Astrocyte (in vitro differentiated cells and primary cell): ENCODE measurements at regions not wholly inside any gene's neighbourhood (a gene's known extent, or its start where the extent isn't known, plus 50 kb on each side); places are given as distances from the start of the nearest gene placed in this dataset.

Experiments used
- DNase-seq: peaks from one replicate; pipeline ENCODE4 v3.0.0-alpha.2; 2010; ENCODE audit warnings: low read depth
- FAIRE-seq: peaks from 2 replicates; lab custom pipeline; 2011; peaks lifted over from hg19 to GRCh38; lab: Jason Lieb, UNC
- H2AFZ ChIP-seq: 2 replicates; pipeline ENCODE4 v1.6.0; 2012; ENCODE audit warnings: low read depth, low read length, inconsistent platforms
- H3K27ac ChIP-seq: 2 replicates; pipeline ENCODE4 v1.5.1; 2011; ENCODE audit warnings: low read depth, low read length, inconsistent platforms
- H3K27me3 ChIP-seq: 2 replicates; pipeline ENCODE4 v1.6.0; 2011; ENCODE audit warnings: low read length, inconsistent platforms; ENCODE audit not compliant: insufficient read depth
- H3K36me3 ChIP-seq: 2 replicates; pipeline ENCODE4 v1.5.1; 2011; ENCODE audit warnings: low read length, inconsistent platforms; ENCODE audit not compliant: insufficient read depth
- H3K4me1 ChIP-seq: 2 replicates; pipeline ENCODE4 v1.5.1; 2011; ENCODE audit warnings: low read length, inconsistent platforms; ENCODE audit not compliant: insufficient read depth
- H3K4me2 ChIP-seq: 2 replicates; pipeline ENCODE4 v1.6.0; 2012; ENCODE audit warnings: low read length, inconsistent platforms
- H3K4me3 ChIP-seq: 2 replicates; pipeline ENCODE4 v1.5.1; 2011; ENCODE audit warnings: low read depth, mild to moderate bottlenecking, low read length, inconsistent platforms; ENCODE audit not compliant: insufficient read depth
- H3K79me2 ChIP-seq: 2 replicates; pipeline ENCODE4 v1.6.0; 2012; ENCODE audit warnings: mild to moderate bottlenecking, low read length, inconsistent platforms; ENCODE audit not compliant: insufficient read depth
- H3K9ac ChIP-seq: 2 replicates; pipeline ENCODE4 v1.6.0; 2012; ENCODE audit warnings: mild to moderate bottlenecking, low read length, inconsistent platforms
- H3K9me3 ChIP-seq: 2 replicates; pipeline ENCODE4 v1.5.1; 2012; ENCODE audit warnings: low read depth, mild to moderate bottlenecking, low read length, inconsistent platforms; ENCODE audit not compliant: insufficient read depth
- H4K20me1 ChIP-seq: 2 replicates; pipeline ENCODE4 v1.6.0; 2012; ENCODE audit warnings: low read length, inconsistent platforms; ENCODE audit not compliant: insufficient read depth
- H3K27ac Mint-ChIP-seq: one replicate; pipeline ENCODE4 v1.8.0; 2021; ENCODE audit warnings: mild to moderate bottlenecking, mixed read lengths; ENCODE audit not compliant: unreplicated experiment
- H3K27me3 Mint-ChIP-seq: one replicate; pipeline ENCODE4 v1.8.0; 2021; ENCODE audit warnings: low read depth, mixed read lengths; ENCODE audit not compliant: unreplicated experiment
- H3K36me3 Mint-ChIP-seq: one replicate; pipeline ENCODE4 v1.8.0; 2021; ENCODE audit warnings: low read depth, mixed read lengths; ENCODE audit not compliant: unreplicated experiment
- H3K4me1 Mint-ChIP-seq: one replicate; pipeline ENCODE4 v1.8.0; 2021; ENCODE audit warnings: low read depth, mixed read lengths; ENCODE audit not compliant: unreplicated experiment
- H3K4me3 Mint-ChIP-seq: one replicate; pipeline ENCODE4 v1.8.0; 2021; ENCODE audit warnings: mild to moderate bottlenecking, moderate library complexity, mixed read lengths; ENCODE audit not compliant: unreplicated experiment
- H3K9me3 Mint-ChIP-seq: one replicate; pipeline ENCODE4 v1.8.0; 2021; ENCODE audit warnings: mild to moderate bottlenecking, mixed read lengths; ENCODE audit not compliant: unreplicated experiment
- CTCF ChIP-seq: IDR thresholded peaks from 2 replicates; pipeline ENCODE4 v1.5.1; 2011; ENCODE audit warnings: low read depth, mild to moderate bottlenecking, inconsistent platforms, low read length, moderate library complexity; ENCODE audit not compliant: insufficient read depth
- EZH2 ChIP-seq: IDR thresholded peaks from 2 replicates; pipeline ENCODE4 v1.6.1; 2012; ENCODE audit warnings: mild to moderate bottlenecking, low read length, inconsistent platforms; ENCODE audit not compliant: insufficient read depth

GRCh38 chr13:26948353-26948752 is 187.8 kb upstream of the GPR12 start:
- H3K79me2 ChIP-seq, result no peaks in the 10 kb centered on the region
- DNase-seq (no peak), FAIRE-seq (no peak)
- no peaks in the 10 kb centered on the region for H3K36me3 ChIP-seq
- H4K20me1 ChIP-seq, result no peaks in the 10 kb centered on the region
- TF ChIP-seq EZH2, result no peak
- no peak for TF ChIP-seq CTCF
- H3K9me3 Mint-ChIP-seq, result no peaks in the 10 kb centered on the region
- no peaks in the 10 kb centered on the region for H3K9me3 ChIP-seq
- H3K27me3 ChIP-seq, result peaks cover 6% of the 10 kb centered on the region
- H3K27me3 Mint-ChIP-seq, result peaks cover 17% of the 10 kb centered on the region
- H3K4me2 ChIP-seq, result no peak overlapping the region
- no peak overlapping the region for H3K4me3 ChIP-seq
- H3K27ac Mint-ChIP-seq, result no peak overlapping the region
- H2AFZ ChIP-seq, result no peak overlapping the region
- no peaks in the 10 kb centered on the region for H3K4me1 ChIP-seq
- H3K27ac ChIP-seq, result no peak overlapping the region
- no peaks in the 10 kb centered on the region for H3K36me3 Mint-ChIP-seq
- H3K4me3 Mint-ChIP-seq, result no peak overlapping the region
- H3K4me1 Mint-ChIP-seq, result no peaks in the 10 kb centered on the region
- no peak overlapping the region for H3K9ac ChIP-seq

GRCh38 chr13:26946684-26947343 is 186.2 kb upstream of the GPR12 start:
- peaks cover 16% of the 10 kb centered on the region for H3K27me3 Mint-ChIP-seq
- Histone ChIP-seq H3K9ac (no peak overlapping the region), H4K20me1 (no peaks in the 10 kb centered on the region), H3K27me3 (peaks cover 6% of the 10 kb centered on the region), H3K4me2 (no peak overlapping the region), H3K9me3 (no peaks in the 10 kb centered on the region), H3K27ac (no peak overlapping the region), H3K4me3 (no peak overlapping the region), H2AFZ (no peak overlapping the region), H3K4me1 (no peaks in the 10 kb centered on the region), H3K36me3 (no peaks in the 10 kb centered on the region), H3K79me2 (no peaks in the 10 kb centered on the region)
- no peaks in the 10 kb centered on the region for H3K9me3 Mint-ChIP-seq
- TF ChIP-seq CTCF (peak; percentile 83), EZH2 (no peak)
- H3K36me3 Mint-ChIP-seq, result no peaks in the 10 kb centered on the region
- peaks cover 7% of the 10 kb centered on the region for H3K4me1 Mint-ChIP-seq
- H3K4me3 Mint-ChIP-seq, result no peak overlapping the region
- DNase-seq (peak; percentile 32), FAIRE-seq (peak; percentile 68)
- no peak overlapping the region for H3K27ac Mint-ChIP-seq

- Histone ChIP-seq H2AFZ (no peak overlapping the region), H3K79me2 (no peaks in the 10 kb centered on the region), H3K27ac (no peak overlapping the region), H3K36me3 (no peaks in the 10 kb centered on the region), H3K9me3 (no peaks in the 10 kb centered on the region), H3K4me3 (no peak overlapping the region), H3K9ac (no peak overlapping the region), H3K4me2 (no peak overlapping the region), H3K27me3 (peaks cover 5% of the 10 kb centered on the region), H3K4me1 (peaks cover 6% of the 10 kb centered on the region), H4K20me1 (no peaks in the 10 kb centered on the region)
- DNase-seq (no peak), FAIRE-seq (no peak)
- no peaks in the 10 kb centered on the region for H3K9me3 Mint-ChIP-seq
- H3K27ac Mint-ChIP-seq, result no peak overlapping the region
- no peak overlapping the region for H3K4me3 Mint-ChIP-seq
- peaks cover 4% of the 10 kb centered on the region for H3K27me3 Mint-ChIP-seq
- no peaks in the 10 kb centered on the region for H3K36me3 Mint-ChIP-seq
- TF ChIP-seq CTCF (no peak), EZH2 (no peak)
- peaks cover 13% of the 10 kb centered on the region for H3K4me1 Mint-ChIP-seq
These were observed 183.2 kb upstream of the GPR12 start for GRCh38 chr13:26943748-26944147.
